Activated CD4-positive, alpha-beta T cell treated with anti-CD3 and anti-CD28 coated beads, Interleukin-2, amount 10 ng/mL, durations not matched to agents 7 days and 5 days (primary cell): ENCODE measurements at regions not wholly inside any gene's neighbourhood (a gene's known extent, or its start where the extent isn't known, plus 50 kb on each side); places are given as distances from the start of the nearest gene placed in this dataset.

Experiments used
- CTCF ChIA-PET: fragments of 350-600 bp; sonication (Branson Sonifier 250); formaldehyde crosslinking; loops from one replicate; lab custom pipeline; 2021; ENCODE audit warnings: antibody characterized with exemption; lab: Charles Lee
- POLR2A ChIA-PET: fragments of 350-600 bp; sonication (Branson Sonifier 250); formaldehyde crosslinking; loops from one replicate; lab custom pipeline; 2021; ENCODE audit warnings: antibody characterized with exemption; lab: Charles Lee
- DNase-seq: peaks from one replicate; pipeline ENCODE4 v3.0.0-alpha.2; 2020
- H3K27ac Mint-ChIP-seq: one replicate; pipeline ENCODE4 v1.8.0; 2021; ENCODE audit warnings: mild to moderate bottlenecking, moderate library complexity, mixed read lengths
- H3K27me3 Mint-ChIP-seq: one replicate; pipeline ENCODE4 v1.8.0; 2021; ENCODE audit warnings: mixed read lengths
- H3K36me3 Mint-ChIP-seq: one replicate; pipeline ENCODE4 v1.8.0; 2021; ENCODE audit warnings: low read depth, mixed read lengths
- H3K4me1 Mint-ChIP-seq: one replicate; pipeline ENCODE4 v1.8.0; 2021; ENCODE audit warnings: mixed read lengths
- H3K4me3 Mint-ChIP-seq: one replicate; pipeline ENCODE4 v1.8.0; 2021; ENCODE audit warnings: mild to moderate bottlenecking, moderate library complexity, mixed read lengths
- H3K9me3 Mint-ChIP-seq: one replicate; pipeline ENCODE4 v1.8.0; 2021; ENCODE audit warnings: mixed read lengths

DNA sequence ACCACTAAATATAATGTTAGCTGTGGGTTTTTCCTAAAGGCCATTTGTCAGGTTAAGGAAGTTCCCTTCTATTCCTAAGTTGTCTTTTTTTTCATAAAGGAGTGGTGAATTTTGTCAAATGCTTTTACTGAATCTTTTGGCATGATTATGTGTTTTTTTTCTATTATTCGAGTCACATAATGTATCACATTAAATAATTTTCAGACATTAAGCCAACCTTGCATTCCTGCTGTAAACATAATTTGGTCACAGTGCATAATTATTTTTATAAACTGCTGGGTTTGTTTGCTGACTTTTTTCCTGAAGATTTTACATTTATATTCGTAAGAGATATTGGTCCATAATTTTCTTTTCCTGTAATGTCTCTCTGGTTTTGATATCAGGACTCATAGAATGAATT is 101.8 kb upstream of the SPRED1 start:
- CTCF ChIA-PET = no interaction called here
- H3K27ac Mint-ChIP-seq = no peak overlapping the region
- POLR2A ChIA-PET = no interaction called here

DNA sequence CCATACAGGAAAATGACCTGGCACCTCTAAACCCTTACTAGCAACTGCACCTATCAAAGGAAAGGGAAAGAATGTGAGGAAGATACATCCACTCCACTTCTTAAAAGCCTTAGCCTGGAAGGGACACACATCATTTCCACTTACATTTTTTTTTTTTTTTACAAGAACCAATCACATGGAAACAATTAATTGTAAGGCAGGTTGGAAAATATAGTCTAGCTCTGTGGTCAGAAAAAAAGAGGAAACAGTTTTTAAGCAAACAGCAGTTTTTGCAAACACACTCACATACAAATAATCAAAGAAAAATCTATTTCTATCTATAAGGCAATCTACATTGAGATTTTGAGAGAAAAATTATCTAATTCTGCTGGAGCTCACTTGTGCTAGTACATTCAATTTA is 98.9 kb upstream of the SPRED1 start:
- no peak overlapping the region for H3K27ac Mint-ChIP-seq
- DNase-seq = no peak
- no peaks in the 10 kb centered on the region for H3K36me3 Mint-ChIP-seq
- ChIA-PET POLR2A (no interaction called here), CTCF (no interaction called here)
- H3K27me3 Mint-ChIP-seq = peaks cover 8% of the 10 kb centered on the region
- no peak overlapping the region for H3K4me3 Mint-ChIP-seq
- H3K4me1 Mint-ChIP-seq = peaks cover 10% of the 10 kb centered on the region
- H3K9me3 Mint-ChIP-seq = peaks cover 12% of the 10 kb centered on the region

More for the DNA sequence above, 101.8 kb upstream of the SPRED1 start:
- Mint-ChIP-seq H3K27me3 (peaks cover 8% of the 10 kb centered on the region), H3K36me3 (no peaks in the 10 kb centered on the region), H3K4me1 (peaks cover 10% of the 10 kb centered on the region), H3K4me3 (no peak overlapping the region), H3K9me3 (peaks cover 10% of the 10 kb centered on the region)
- no peak for DNase-seq

DNA sequence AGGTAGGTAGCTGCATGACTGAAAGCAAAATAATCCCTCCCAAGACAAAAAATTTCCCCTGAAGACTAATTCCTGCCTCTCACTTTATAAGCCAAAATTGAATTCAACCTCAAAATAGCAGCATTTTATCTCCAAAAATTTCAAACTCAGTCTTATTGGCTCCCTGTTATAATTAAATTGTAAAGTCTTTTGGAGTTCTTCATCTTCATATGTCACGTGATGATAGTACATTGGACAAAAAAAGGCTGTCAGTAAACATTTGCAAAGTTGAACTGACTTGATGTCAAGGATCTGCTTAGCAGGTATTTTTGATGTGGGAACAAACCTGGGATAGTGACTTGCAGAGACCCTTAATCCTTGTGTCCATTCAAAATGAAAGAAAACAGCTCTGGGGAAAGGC is 98.4 kb upstream of the SPRED1 start:
- Mint-ChIP-seq H3K36me3 (no peaks in the 10 kb centered on the region), H3K9me3 (peaks cover 11% of the 10 kb centered on the region), H3K4me3 (no peak overlapping the region), H3K4me1 (peaks cover 8% of the 10 kb centered on the region), H3K27ac (no peak overlapping the region), H3K27me3 (peaks cover 8% of the 10 kb centered on the region)
- POLR2A ChIA-PET = no interaction called here
- CTCF ChIA-PET = no interaction called here
- DNase-seq = no peak

DNA sequence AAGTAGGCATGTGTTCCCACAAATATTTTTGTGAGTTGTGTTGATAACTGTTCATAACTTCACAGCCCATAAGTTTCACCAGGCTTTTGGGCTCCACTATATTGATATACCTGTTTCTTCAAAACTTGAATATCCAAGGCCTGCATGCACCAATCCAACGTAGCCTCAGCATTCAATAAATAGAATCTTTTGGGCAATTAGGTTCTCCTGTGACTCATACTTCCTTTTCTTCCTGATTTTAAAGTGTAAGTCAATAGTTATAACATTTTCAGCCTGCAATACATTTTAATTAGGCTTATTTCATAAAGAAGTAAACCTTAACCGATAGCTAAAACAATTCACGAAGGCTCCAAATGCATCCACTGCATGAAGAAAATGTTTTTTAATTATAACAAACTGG is 97.8 kb upstream of the SPRED1 start:
- Mint-ChIP-seq H3K36me3 (no peaks in the 10 kb centered on the region), H3K27me3 (peaks cover 8% of the 10 kb centered on the region), H3K4me1 (peaks cover 2% of the 10 kb centered on the region), H3K27ac (no peak overlapping the region), H3K4me3 (no peak overlapping the region), H3K9me3 (peaks cover 8% of the 10 kb centered on the region)
- ChIA-PET CTCF (no interaction called here), POLR2A (no interaction called here)
- no peak for DNase-seq

DNA sequence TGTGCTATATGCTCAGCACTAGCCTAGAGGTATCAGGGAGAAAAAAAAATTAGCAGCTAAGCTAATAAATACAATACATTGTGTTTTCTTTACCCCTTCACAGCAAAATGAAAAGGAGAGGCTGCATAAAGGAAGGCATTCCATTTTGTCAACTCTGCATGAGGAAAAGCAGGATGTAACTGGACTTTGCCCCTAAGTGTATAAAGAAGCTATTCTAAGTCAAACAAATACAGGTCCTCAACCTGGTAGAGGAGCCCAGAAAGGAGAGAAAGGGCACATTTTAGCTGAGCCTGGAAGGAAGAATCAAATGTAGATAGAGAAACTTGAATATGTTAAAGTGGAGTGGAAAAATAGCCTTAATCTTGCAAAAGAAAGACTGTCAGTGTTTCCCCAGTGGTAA is 89.0 kb upstream of the SPRED1 start:
- no peaks in the 10 kb centered on the region for H3K36me3 Mint-ChIP-seq
- H3K9me3 Mint-ChIP-seq = no peaks in the 10 kb centered on the region
- H3K27ac Mint-ChIP-seq = no peak overlapping the region
- ChIA-PET CTCF (no interaction called here), POLR2A (no interaction called here)
- H3K27me3 Mint-ChIP-seq = peaks cover 8% of the 10 kb centered on the region
- H3K4me3 Mint-ChIP-seq = no peak overlapping the region
- no peak for DNase-seq
- no peaks in the 10 kb centered on the region for H3K4me1 Mint-ChIP-seq

DNA sequence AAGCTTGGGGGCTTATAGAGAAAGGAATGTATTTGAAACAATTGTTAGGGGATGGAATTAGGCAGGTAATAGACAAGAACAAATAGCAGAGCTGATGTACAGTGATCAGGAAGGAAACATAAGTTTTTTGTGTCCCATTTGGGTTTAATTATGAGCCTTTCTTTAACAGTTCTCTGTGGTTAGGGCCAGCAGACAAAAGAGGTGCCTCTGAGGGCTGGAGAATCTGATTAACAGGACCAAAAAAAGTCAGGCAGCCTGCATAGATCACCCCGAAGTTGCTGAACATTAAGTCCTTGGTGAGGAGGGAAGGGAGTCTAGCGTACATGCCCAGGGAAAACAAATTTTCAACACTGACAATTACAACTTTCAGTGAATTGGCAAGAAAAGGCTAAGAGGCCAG is 88.6 kb upstream of the SPRED1 start:
- Mint-ChIP-seq H3K9me3 (no peaks in the 10 kb centered on the region), H3K27ac (no peak overlapping the region), H3K36me3 (no peaks in the 10 kb centered on the region), H3K4me3 (no peak overlapping the region), H3K4me1 (no peaks in the 10 kb centered on the region), H3K27me3 (peaks cover 8% of the 10 kb centered on the region)
- ChIA-PET CTCF (no interaction called here), POLR2A (no interaction called here)
- DNase-seq = no peak

DNA sequence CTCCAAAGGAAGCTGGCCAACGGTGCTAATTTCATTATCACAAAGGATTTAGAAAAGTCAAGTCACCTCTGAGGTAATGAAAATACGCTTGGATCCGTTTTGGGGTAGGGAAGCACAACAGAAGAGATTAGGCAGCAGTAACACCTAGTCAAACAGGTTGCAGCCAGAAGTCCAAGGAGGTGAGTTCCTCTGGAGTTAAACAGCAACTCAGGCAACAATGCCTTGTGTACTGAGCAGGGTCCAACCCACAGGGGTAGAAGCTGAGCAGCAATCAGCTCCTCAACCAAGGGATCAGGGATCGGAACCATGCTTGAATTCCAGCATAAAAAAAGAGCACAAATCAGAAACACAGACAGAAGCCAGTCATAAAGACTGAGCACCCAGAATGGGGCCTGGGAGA is 88.1 kb upstream of the SPRED1 start:
- CTCF ChIA-PET = no interaction called here
- Mint-ChIP-seq H3K36me3 (no peaks in the 10 kb centered on the region), H3K4me1 (no peaks in the 10 kb centered on the region), H3K9me3 (no peaks in the 10 kb centered on the region), H3K27ac (no peak overlapping the region), H3K4me3 (no peak overlapping the region), H3K27me3 (peaks cover 8% of the 10 kb centered on the region)
- no peak for DNase-seq
- POLR2A ChIA-PET = no interaction called here

DNA sequence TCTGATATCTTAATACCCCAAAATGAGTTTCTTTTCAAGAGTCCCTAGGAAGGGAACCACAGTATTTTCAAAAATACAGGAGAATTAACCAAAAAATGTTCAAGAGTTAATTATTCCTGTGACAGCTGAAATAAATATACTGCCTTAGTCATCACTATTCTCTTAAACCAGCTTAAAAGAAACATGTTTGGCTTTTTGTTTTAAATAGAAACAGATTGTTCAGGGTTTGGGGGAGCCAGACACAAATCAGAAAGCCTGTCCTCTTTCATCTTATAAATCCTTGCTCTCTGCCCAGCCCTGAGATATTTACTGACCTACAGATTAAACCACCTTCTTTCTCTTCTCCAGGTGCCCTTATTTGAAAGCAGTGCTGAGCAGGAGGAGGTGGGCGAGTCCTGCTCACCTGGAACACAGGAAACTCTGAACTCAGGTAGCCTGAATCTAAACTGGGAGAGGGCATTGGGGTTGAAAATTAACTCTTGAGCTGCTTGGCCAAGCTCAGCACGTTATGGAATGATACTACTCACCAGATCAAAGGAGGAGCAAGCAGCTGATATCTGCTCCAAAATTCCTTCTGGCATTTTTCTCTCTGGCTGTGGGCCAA is 84.1 kb upstream of the SPRED1 start:
- Mint-ChIP-seq H3K4me1 (no peaks in the 10 kb centered on the region), H3K27ac (no peak overlapping the region), H3K36me3 (no peaks in the 10 kb centered on the region), H3K4me3 (no peak overlapping the region), H3K27me3 (peaks cover 18% of the 10 kb centered on the region), H3K9me3 (no peaks in the 10 kb centered on the region)
- DNase-seq = no peak
- ChIA-PET POLR2A (no interaction called here), CTCF (no interaction called here)

DNA sequence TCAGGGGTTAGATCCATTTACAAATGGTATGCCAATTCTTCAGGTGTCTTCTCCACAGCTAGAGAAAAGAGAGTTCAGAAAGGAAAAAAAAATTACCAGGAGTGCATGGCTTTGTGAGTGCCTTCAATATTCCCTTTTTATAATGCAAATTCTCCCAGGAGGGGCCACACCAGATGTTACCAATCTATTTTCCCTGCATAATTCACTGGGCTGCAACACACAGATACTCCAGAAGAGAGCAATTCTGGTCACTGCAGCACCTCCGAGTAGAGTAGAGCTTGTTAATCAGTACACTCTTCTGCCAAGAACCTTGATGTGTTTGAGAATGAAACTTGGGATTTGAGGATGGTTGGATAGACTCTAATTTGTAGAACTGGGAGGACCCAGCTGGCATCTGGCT is 80.7 kb upstream of the SPRED1 start:
- DNase-seq = no peak
- H3K4me1 Mint-ChIP-seq = no peaks in the 10 kb centered on the region
- H3K9me3 Mint-ChIP-seq = no peaks in the 10 kb centered on the region
- CTCF ChIA-PET = no interaction called here
- peaks cover 21% of the 10 kb centered on the region for H3K27me3 Mint-ChIP-seq
- no peaks in the 10 kb centered on the region for H3K36me3 Mint-ChIP-seq
- POLR2A ChIA-PET = interaction anchor here (0.6 kb wide), 1 partner anchor 692 kb away, joined by 5 read pairs; no protein-coding TSS in a partner anchor
- H3K4me3 Mint-ChIP-seq = no peak overlapping the region
- no peak overlapping the region for H3K27ac Mint-ChIP-seq

DNA sequence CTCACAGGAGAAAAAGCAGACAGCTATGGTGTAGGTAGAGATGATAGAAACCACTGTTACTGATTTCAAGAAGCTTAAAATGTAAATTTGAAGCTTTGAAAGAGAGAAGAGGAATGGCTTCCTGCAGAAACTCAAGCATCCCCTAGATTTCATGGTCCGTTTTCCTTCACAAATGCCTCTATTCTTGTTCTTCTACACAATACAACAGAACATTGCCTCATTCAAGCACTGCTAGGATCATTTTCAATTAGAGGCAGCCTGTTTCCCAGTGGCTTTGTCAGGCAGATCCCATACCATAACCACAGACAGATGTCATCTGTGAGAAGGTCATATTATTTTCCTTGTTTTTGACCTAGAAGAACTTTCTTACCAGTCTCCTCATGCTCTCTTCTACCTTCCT is 77.9 kb upstream of the SPRED1 start:
- Mint-ChIP-seq H3K9me3 (no peaks in the 10 kb centered on the region), H3K4me3 (no peak overlapping the region), H3K36me3 (no peaks in the 10 kb centered on the region), H3K4me1 (no peaks in the 10 kb centered on the region), H3K27ac (no peak overlapping the region), H3K27me3 (peaks cover 25% of the 10 kb centered on the region)
- CTCF ChIA-PET = no interaction called here
- POLR2A ChIA-PET = no interaction called here
- DNase-seq = no peak

DNA sequence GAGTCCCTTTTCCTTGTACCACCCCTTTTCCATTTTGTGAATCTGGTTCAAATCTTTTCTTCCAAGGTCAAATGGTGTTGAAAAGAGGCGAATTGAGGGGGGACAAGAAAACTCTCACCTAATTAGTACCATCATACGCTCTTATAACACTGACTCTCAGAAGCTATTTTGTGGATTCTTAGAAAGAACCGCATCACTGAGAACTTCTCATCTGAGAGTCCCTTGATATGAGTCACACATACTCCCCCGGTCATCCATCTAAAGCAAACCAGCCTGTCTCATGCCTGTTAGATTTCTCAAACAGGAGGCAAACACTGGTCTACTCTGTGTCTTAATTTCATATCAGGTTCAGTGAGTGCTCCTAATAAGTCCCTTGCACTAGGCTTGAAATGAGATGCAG is 76.5 kb upstream of the SPRED1 start:
- Mint-ChIP-seq H3K27ac (no peak overlapping the region), H3K27me3 (peaks cover 25% of the 10 kb centered on the region), H3K4me1 (no peaks in the 10 kb centered on the region), H3K9me3 (no peaks in the 10 kb centered on the region), H3K36me3 (no peaks in the 10 kb centered on the region), H3K4me3 (no peak overlapping the region)
- POLR2A ChIA-PET = no interaction called here
- no peak for DNase-seq
- CTCF ChIA-PET = no interaction called here

DNA sequence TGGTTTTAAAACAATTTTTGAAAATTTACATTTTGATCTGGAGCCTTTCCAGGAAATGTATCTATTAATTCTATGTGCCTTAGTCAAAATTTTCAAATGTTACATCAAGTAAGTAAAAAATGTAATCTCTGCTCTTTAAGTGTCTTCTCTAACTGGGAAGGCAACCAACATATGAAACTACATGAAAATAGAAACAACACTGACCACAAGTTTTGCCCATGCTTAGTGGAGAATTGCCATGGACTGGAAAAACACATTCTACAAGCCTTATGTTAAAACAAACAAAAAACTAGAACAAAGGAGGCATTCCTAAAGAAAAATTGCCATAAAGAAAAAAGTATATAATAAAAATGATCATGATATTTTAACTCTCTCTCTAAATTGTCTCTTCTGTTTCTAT is 75.9 kb upstream of the SPRED1 start:
- no peak overlapping the region for H3K27ac Mint-ChIP-seq
- no peaks in the 10 kb centered on the region for H3K4me1 Mint-ChIP-seq
- H3K36me3 Mint-ChIP-seq = no peaks in the 10 kb centered on the region
- POLR2A ChIA-PET = no interaction called here
- no peak for DNase-seq
- CTCF ChIA-PET = no interaction called here
- no peak overlapping the region for H3K4me3 Mint-ChIP-seq
- no peaks in the 10 kb centered on the region for H3K9me3 Mint-ChIP-seq
- H3K27me3 Mint-ChIP-seq = peaks cover 22% of the 10 kb centered on the region

DNA sequence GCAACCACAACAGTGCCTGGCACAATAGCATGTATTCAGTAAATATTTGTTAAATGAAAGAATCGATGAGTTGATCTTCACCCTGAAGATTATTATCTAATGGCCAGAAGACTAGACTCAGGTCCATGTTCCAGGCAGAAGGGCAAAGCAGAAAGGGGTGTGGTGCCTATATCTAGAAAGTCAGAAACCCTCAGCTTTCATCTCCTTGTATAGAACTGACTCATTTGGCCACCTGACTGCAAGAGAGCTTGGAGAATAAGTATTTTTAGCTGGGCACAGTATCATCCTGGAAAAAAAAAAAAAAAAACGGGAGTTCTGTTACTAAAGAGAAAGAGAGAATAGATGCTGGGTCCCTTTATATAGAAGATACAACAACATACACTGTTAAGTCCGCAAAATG is 69.7 kb upstream of the SPRED1 start:
- H3K36me3 Mint-ChIP-seq = no peaks in the 10 kb centered on the region
- ChIA-PET CTCF (no interaction called here), POLR2A (no interaction called here)
- peaks cover 18% of the 10 kb centered on the region for H3K27me3 Mint-ChIP-seq
- no peaks in the 10 kb centered on the region for H3K9me3 Mint-ChIP-seq
- DNase-seq = no peak
- no peaks in the 10 kb centered on the region for H3K4me1 Mint-ChIP-seq
- no peak overlapping the region for H3K4me3 Mint-ChIP-seq
- no peak overlapping the region for H3K27ac Mint-ChIP-seq

DNA sequence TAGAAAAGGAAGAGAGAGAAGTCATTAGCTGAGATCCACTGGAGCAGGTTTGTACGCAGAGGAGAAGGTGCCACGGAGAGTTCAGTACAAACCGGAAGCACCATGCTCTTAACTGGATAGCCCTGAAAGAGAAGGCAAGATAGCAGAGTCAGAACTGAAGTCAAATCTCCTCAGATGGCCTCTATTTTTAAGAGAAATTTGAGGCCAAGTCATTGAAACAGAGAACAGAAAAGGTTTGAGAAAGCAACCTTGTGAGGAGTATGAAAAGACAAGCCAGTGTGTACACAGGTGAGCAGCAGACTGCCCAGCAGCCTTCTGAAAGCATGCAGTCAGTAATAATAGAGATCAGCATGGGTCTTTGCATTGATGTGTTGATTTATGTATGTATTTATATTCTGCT is 66.1 kb upstream of the SPRED1 start:
- no peaks in the 10 kb centered on the region for H3K4me1 Mint-ChIP-seq
- DNase-seq = no peak
- H3K27ac Mint-ChIP-seq = no peak overlapping the region
- ChIA-PET POLR2A (no interaction called here), CTCF (no interaction called here)
- no peak overlapping the region for H3K4me3 Mint-ChIP-seq
- H3K36me3 Mint-ChIP-seq = no peaks in the 10 kb centered on the region
- H3K9me3 Mint-ChIP-seq = no peaks in the 10 kb centered on the region
- peaks cover 18% of the 10 kb centered on the region for H3K27me3 Mint-ChIP-seq
